LoVo (cell line): ENCODE measurements at regions not wholly inside any gene's neighbourhood (a gene's known extent, or its start where the extent isn't known, plus 50 kb on each side); places are given as distances from the start of the nearest gene placed in this dataset.
"Not testable (repeated sequence)": the region's sequence is repeated elsewhere in the genome, so short reads cannot be mapped to it uniquely, and the experiment has no call there.

Experiments used
- DNase-seq: peaks from one replicate; pipeline ENCODE4 v3.0.0-alpha.2; 2016; ENCODE audit warnings: low spot score

GRCh38 chr4:188287169-188287894, 148.1 kb downstream of the TRIML1 start:
- no peak for DNase-seq

- no peak for DNase-seq
Measured at GRCh38 chr4:188289531-188290125, 150.4 kb downstream of the TRIML1 start.

- no peak for DNase-seq
Measured at GRCh38 chr4:188295899-188296298, 156.7 kb downstream of the TRIML1 start.

GRCh38 chr4:188296331-188296730, 157.1 kb downstream of the TRIML1 start:
- no peak for DNase-seq

GRCh38 chr4:188297873-188298272, 158.6 kb downstream of the TRIML1 start:
- no peak for DNase-seq

GRCh38 chr4:188299161-188299560, 159.9 kb downstream of the TRIML1 start:
- no peak for DNase-seq

GRCh38 chr4:188300385-188300784, 161.1 kb downstream of the TRIML1 start:
- DNase-seq: no peak

- DNase-seq: no peak
Measured at GRCh38 chr4:188305690-188306089, 166.4 kb downstream of the TRIML1 start.

- no peak for DNase-seq
Measured at GRCh38 chr4:188307591-188307990, 168.3 kb downstream of the TRIML1 start.

GRCh38 chr4:188308142-188308541, 168.9 kb downstream of the TRIML1 start:
- DNase-seq: no peak

- no peak for DNase-seq
Measured at GRCh38 chr4:188316391-188316790, 177.2 kb downstream of the TRIML1 start.

- DNase-seq: no peak
Measured at GRCh38 chr4:188328966-188329365, 189.7 kb downstream of the TRIML1 start.

- DNase-seq: no peak
Measured at GRCh38 chr4:188329521-188329920, 190.3 kb downstream of the TRIML1 start.

- DNase-seq: no peak
Measured at GRCh38 chr4:188332265-188332664, 193.0 kb downstream of the TRIML1 start.

- no peak for DNase-seq
Measured at GRCh38 chr4:188336891-188337290, 197.7 kb downstream of the TRIML1 start.

GRCh38 chr4:188341428-188341827, 202.2 kb downstream of the TRIML1 start:
- no peak for DNase-seq

GRCh38 chr4:188346171-188346809, 207.0 kb downstream of the TRIML1 start:
- DNase-seq: no peak

- DNase-seq: no peak
Measured at GRCh38 chr4:188347339-188347738, 208.1 kb downstream of the TRIML1 start.

- not testable (repeated sequence) for DNase-seq
Measured at GRCh38 chr4:188349569-188349968, 210.3 kb downstream of the TRIML1 start.

- no peak for DNase-seq
Measured at GRCh38 chr4:188363196-188363595, 224.0 kb downstream of the TRIML1 start.

GRCh38 chr4:188370777-188371176, 231.5 kb downstream of the TRIML1 start:
- no peak for DNase-seq

GRCh38 chr4:188372058-188372457, 232.8 kb downstream of the TRIML1 start:
- peak; percentile 27 for DNase-seq

- peak; percentile 35 for DNase-seq
Measured at GRCh38 chr4:188372829-188373228, 233.6 kb downstream of the TRIML1 start.
